WTC11 (cell line): ENCODE measurements at regions not wholly inside any gene's neighbourhood (a gene's known extent, or its start where the extent isn't known, plus 50 kb on each side); places are given as distances from the start of the nearest gene placed in this dataset.
"Not testable (repeated sequence)": the region's sequence is repeated elsewhere in the genome, so short reads cannot be mapped to it uniquely, and the experiment has no call there.

Experiments
- CREM ChIP-seq: sonication (generic); formaldehyde crosslinking; IDR thresholded peaks from 2 replicates; pipeline ENCODE4 v1.8.1; 2022; ENCODE audit warnings: mild to moderate bottlenecking, missing genetic modification reagents, moderate library complexity
- CTCF ChIP-seq: fragments of 200-600 bp; IDR thresholded peaks from 2 replicates; pipeline ENCODE4 v1.8.0; 2022; ENCODE audit warnings: antibody characterized with exemption
- ETV6 ChIP-seq: sonication (generic); formaldehyde crosslinking; IDR thresholded peaks from 2 replicates; pipeline ENCODE4 v1.8.1; 2022; ENCODE audit warnings: mild to moderate bottlenecking, missing genetic modification reagents
- MXD4 ChIP-seq: fragments of 250-450 bp; sonication (Bioruptor Pico); IDR thresholded peaks from 2 replicates; pipeline ENCODE4 v1.8.0; 2021; ENCODE audit warnings: mild to moderate bottlenecking, moderate library complexity, borderline replicate concordance
- NFYB ChIP-seq: sonication (generic); formaldehyde crosslinking; conservative IDR thresholded peaks from 2 replicates; pipeline ENCODE4 v1.8.0; 2022; ENCODE audit warnings: low read depth, missing genetic modification reagents
- NR3C1 ChIP-seq: sonication (generic); formaldehyde crosslinking; conservative IDR thresholded peaks from 2 replicates; pipeline ENCODE4 v1.8.1; 2023; ENCODE audit warnings: low read depth, mild to moderate bottlenecking, missing genetic modification reagents
- SMAD3 ChIP-seq: sonication (generic); formaldehyde crosslinking; IDR thresholded peaks from 2 replicates; pipeline ENCODE4 v1.8.0; 2022; ENCODE audit warnings: missing genetic modification reagents, mild to moderate bottlenecking, borderline replicate concordance
- SP1 ChIP-seq: sonication (generic); formaldehyde crosslinking; conservative IDR thresholded peaks from 2 replicates; pipeline ENCODE4 v1.8.1; 2022; ENCODE audit warnings: missing genetic modification reagents
- TP53 ChIP-seq: sonication (generic); formaldehyde crosslinking; IDR thresholded peaks from 2 replicates; pipeline ENCODE4 v1.8.1; 2023; ENCODE audit warnings: mild to moderate bottlenecking, missing genetic modification reagents
- TF ChIP-seq, protein P1 (sequence below): sonication (generic); formaldehyde crosslinking; IDR thresholded peaks from 2 replicates; pipeline ENCODE4 v1.8.1; 2022; ENCODE audit warnings: mild to moderate bottlenecking, moderate library complexity, missing genetic modification reagents

GRCh38 chr21:7775327-7775984, 2745.9 kb upstream of the TPTE start:
- TF ChIP-seq TP53 (CRISPR knock-in tag); MXD4 (CRISPR knock-in tag); ETV6 (CRISPR knock-in tag); CREM (CRISPR knock-in tag); CTCF; SP1 (CRISPR knock-in tag); NR3C1 (CRISPR knock-in tag); NFYB; SMAD3 (CRISPR knock-in tag): not testable (repeated sequence)
- TF ChIP-seq, protein P1, sequence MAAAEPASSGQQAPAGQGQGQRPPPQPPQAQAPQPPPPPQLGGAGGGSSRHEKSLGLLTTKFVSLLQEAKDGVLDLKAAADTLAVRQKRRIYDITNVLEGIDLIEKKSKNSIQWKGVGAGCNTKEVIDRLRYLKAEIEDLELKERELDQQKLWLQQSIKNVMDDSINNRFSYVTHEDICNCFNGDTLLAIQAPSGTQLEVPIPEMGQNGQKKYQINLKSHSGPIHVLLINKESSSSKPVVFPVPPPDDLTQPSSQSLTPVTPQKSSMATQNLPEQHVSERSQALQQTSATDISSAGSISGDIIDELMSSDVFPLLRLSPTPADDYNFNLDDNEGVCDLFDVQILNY (CRISPR knock-in tag) = not testable (repeated sequence)
